GM19324 (cell line): ENCODE measurements at regions not wholly inside any gene's neighbourhood (a gene's known extent, or its start where the extent isn't known, plus 50 kb on each side); places are given as distances from the start of the nearest gene placed in this dataset.
"Not testable (repeated sequence)": the region's sequence is repeated elsewhere in the genome, so short reads cannot be mapped to it uniquely, and the experiment has no call there.

Source experiments
- ATAC-seq: cut with Tn5 transposase; IDR thresholded peaks from one replicate; pipeline ENCODE4 v1.9.1; 2021; ENCODE audit warnings: mild to moderate bottlenecking, moderate library complexity; ENCODE audit not compliant: unreplicated experiment, low FRiP score

DNA sequence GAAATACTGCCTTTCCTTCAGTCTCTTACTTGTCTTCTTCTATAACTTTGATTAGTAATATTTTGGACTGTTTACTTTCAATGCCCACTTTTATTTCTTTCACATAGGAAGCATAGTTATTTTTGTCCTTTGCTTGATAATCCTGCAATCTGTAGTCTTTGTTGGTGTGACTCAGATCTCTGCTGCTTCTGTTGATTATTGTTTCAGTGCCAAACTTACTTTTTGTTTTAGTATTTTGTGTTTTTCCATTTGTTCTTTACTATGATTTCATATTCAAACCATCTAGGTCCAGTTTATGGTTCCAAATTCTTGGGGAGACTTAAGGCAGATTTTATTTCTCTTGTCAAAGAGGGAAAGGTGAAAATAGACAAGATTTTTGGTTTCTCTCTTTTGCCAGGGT is 399.9 kb downstream of the HLX start:
- ATAC-seq, result no peak

DNA sequence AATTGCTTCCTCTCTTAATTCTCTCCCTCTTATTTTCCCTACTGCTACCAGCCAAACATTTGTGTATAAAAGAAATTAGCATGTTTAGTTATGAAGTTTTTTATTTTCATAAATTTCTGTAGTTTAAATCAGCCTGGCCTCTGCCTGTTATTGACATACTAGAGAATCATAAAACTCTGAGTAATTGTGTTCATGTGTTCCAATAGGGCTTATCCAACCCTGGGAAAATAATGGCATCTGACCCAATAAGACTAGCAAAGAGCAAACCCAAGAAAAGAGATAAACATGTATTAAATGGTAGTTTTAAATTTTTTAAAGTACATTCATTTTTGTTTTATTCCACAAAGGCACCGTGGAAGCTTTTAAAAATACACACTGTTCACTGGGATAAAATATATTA is 404.3 kb downstream of the HLX start:
- ATAC-seq, result no peak

DNA sequence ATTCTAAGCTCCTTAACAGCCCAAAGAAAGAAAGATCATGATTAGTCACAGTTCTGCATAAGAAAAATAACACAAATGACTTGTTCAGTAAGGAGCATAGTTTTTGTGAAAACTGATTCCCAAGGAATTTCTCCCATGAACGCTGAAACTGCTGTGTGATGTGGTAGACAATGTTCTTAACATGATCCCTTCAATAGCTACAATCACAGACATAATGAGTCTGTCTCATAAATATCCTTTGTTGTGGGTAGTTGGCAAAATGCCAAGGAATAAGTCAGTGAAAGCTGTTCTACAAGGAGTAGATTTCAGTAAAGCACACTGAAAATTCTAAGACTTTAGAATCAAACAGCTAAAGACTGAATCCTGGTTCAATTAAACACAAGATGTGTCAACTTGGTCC is 404.8 kb downstream of the HLX start:
- no peak for ATAC-seq

DNA sequence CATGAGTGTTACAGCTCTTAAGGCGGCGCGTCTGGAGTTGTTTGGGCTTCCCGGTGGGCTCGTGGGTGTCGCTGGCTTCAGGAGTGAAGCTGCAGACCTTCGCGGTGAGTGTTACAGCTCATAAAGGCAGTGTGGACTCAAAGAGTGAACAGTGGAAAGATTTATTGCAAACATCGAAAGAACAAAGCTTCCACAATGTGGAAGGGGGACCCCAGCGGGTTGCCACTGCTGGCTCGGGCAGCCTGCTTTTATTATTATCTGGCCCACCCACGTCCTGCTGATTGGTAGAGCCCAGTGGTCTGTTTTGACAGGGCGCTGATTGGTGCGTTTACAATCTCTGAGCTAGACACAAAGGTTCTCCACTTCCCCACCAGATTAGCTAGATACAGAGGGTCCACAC is 405.7 kb downstream of the HLX start:
- not testable (repeated sequence) for ATAC-seq

DNA sequence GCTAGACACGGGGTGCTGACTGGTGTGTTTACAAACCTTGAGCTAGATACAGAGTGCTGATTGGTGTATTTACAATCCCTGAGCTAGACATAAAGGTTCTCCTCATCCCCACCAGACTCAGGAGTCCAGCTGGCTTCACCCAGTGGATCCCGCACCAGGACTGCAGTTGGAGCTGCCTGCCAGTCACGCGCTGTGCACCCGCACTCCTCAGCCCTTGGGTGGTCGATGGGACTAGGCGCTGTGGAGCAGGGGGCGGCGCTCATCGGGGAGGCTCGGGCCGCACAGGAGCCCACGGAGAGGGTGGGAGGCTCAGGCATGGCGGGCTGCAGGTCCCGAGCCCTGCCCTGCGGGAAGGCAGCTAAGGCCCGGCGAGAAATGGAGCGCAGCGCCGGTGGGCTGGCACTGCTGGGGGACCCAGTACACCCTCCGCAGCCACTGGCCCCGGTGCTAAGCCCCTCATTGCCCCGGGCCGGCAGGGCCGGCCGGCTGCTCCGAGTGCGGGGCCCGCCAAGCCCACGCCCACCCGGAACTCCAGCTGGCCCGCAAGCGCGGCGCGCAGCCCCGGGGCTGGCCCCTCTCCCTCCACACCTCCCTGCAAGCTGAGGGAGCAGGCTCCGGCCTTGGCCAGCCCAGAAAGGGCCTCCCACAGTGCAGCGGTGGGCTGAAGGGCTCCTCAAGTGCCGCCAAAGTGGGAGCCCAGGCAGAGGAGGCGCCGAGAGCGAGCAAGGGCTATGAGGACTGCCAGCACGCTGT is 406.4 kb downstream of the HLX start:
- not testable (repeated sequence) for ATAC-seq

DNA sequence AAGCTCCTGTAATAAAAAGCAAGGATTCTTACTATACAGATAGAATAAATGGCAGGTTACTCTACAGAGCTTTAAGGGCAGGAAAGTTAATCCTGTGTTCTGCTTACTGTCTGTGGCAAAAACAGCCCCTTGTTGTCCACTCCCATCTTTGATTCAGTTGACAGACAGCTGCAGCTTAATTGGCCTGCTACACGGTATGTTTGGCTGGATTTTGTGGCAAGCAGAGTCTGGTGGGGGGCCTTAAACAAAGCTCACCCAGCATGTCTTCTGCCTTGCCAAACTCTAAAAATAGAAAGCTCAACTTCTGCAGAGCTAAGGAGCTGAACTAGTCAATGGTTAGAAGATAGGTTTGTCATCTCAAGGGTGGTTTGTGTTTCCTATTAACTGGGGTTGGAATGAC is 407.2 kb downstream of the HLX start:
- no peak for ATAC-seq

DNA sequence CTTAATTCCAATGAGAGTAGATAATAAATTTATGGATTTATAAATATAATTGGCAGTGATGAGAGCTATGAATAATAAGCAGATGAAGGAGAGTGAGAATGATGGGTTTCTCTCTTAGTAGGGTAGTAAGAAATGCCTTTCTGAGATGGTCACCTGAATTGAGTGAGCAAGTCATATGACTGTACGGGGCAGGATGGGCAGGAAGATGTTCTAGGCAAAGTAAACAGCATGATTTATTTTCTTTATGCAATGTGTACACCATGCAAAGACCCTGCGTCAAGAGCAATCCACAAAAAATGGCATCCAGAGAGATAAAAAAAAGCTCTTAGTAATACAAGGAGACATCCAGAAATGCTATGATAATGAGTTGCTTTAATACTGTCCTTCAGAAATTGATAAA is 409.9 kb downstream of the HLX start:
- ATAC-seq, result no peak

DNA sequence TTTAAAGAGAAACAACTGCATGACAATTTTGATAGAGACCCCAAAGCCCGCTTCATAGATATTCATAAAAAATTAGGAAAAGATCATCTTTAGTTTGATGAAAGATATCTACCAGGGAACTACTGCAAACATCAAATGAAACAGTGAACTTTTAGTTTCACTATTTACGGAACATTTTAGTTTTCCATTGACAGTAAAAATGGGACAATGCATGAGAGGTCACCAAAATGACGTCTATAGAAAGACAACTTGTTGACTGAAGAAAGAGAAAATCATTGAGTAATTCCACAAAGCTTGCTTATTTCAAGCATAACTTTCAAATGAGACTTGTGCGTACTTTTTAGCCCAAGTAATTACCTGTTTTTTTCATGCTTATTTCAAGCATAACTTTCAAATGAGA is 411.4 kb downstream of the HLX start:
- ATAC-seq, result no peak

DNA sequence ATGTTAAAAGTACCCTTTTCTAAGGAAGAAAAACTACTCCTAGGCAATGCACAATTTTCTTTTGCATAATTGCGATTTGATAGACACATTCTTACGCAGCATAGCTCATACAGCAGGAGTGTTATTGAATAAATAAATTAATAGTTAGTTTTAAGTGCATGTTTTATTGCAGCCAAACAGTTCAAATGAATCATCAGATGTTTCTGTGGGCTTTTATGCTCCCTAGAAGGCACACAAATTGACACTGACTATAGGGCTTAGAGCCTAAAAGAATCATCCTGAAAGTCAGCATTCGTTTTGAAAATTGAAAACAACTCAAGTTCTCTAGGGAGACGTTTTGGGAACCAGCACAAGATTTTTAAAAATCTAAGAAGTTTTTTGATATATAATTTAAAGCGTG is 411.9 kb downstream of the HLX start:
- no peak for ATAC-seq

DNA sequence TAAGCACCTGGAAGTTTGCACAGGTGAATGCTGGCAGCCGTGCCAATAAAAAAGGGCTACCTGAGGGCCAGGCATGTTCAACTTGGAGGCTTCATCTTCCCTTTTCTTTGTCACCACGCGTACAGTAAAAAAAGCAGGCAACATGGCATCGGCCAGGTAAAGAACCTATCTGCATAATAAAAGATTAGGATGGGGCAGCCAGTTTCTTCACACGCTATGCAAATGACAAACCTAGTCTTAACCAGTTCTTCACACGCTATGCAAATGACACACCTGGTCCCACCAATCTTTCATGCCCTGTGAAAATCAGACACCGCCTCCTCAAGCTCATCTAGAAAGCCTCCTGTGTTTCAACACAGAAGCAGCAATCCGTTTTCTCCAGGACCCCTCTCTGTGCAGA is 413.4 kb downstream of the HLX start:
- no peak for ATAC-seq

DNA sequence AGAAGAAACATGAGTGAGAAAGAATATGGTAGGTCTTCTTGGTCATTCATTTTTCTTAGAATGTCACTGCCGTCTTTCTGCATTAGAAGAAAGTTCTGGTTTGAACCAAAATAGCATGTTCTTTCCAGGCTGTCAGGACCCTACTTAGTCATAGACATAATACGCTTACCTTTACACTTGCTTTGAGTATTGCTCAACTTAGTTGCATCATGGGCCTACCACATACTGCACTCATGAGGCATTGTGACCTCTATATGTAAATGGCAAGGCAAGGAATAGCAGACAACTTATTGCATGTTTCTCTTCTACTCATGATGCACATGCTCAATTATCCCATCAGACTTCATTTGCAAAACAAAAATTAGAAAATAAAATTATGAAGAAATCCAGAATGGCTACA is 415.0 kb downstream of the HLX start:
- no peak for ATAC-seq

DNA sequence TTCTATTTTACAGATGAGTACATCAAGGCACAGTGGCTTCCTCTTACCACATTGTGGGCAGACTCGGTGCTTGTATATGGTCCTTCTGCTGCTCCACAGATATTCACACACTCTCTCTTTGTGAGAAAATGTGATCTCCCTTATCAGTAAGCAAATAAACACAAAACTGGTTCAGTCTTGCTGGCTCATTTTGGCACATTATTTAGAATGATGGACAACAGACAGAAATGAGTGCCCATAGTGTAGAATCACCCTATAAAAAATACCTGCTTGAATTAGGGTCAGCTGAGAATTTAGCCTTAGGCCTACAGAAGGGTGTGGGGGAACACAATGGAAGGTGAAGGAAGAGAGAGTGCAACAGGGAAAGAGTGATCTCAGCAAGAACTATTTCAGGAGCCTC is 423.1 kb downstream of the HLX start:
- ATAC-seq, result no peak

DNA sequence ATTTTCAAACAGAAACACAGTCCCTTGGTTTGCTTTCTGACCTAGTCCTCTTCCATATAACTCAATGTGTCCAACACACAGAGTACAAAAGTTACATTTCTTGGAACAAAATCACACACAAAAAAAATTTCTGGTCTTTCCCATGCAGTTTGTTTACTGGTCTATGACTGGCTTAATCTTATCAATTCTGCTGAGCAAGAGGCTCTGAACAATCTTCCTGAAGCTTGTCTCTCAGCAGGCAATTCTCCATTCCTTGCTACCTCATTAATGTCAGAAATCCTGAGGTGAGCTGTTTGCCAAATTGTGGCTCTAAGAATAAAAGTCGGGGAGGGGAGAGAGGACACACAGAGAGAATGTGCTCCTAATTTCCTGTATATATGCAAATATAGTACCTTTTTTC is 423.6 kb downstream of the HLX start:
- ATAC-seq, result no peak

DNA sequence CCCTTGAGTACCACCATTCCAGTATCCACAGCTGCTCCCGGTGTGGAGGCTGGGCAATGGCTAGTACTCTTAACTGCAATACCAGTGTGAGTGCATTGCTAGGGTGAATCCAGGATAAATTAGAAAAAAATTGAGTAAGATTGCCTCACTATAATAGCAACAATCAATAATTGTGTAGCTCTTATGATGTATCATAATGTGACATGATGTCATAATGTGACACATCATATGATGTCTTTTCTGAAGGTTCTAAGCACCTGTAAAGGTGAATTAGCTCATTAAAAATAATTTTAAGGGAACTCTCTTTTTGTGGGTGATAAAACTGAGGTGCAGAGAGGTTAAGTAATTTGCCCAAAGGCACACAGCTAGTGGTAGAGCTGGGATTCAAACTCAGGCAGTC is 424.4 kb downstream of the HLX start:
- no peak for ATAC-seq

DNA sequence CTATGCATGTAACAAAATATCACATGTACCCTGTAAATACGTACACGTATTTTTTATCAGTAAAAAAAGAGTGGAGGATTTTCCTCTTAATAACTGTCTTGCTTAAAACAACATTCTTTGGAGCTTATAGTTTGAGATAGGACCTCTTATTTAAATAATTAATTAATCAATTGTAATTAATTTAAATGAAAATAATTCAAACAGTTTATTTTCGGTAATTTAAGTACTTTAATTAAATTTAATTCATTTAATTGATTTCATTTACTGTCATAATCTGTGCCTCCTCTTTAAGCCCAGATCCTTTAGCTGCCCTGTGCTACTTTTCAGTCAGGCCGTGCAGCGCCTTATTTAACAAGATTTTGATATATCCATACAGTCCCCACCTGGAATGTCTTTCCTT is 427.0 kb downstream of the HLX start:
- ATAC-seq, result no peak

DNA sequence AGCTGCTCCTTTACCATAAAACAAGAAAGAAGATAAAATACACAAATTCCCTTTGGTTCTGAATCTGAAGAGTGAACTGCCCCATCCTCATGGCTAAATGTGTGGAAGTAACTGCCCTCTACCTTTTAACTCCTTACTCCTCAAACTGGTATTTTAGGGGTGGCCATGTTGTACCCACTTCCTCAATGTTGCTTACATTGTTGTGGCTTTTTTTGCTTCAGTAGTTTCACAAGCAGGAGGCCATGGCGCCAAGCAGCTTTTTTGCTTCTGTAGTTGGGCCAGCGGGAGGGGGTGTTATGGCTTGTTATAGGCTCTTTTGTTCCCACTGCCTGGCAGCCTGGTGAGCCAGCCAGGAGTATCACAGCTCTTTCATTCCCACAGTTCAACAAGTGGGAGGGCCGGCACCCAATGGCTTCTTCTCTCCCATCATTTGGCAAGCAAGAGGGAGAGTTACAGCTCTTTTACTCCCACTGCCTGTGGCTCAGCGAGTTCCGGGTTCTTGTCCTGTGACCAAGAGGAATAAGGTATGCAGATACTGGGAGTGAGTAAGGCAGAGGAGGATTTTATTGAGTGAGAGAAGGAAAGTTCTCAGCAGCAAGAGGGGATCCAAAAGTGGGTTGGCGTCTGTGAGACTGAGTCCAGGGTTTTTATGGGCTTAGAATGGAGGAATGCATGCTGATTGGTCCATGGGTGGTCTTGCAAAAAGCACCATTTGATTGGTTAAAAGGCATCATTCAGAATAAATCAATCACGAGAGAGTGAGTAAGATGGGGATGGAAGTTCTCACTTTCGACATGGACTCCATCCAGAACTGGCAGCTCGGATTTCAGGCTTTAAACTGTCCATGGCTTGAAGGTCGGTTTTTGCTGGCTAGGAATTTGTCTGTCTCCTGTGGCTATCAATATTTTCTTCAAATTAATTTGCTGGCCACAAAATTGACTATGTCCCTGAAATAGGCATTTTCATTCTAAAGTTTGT is 429.6 kb downstream of the HLX start:
- ATAC-seq, result no peak

DNA sequence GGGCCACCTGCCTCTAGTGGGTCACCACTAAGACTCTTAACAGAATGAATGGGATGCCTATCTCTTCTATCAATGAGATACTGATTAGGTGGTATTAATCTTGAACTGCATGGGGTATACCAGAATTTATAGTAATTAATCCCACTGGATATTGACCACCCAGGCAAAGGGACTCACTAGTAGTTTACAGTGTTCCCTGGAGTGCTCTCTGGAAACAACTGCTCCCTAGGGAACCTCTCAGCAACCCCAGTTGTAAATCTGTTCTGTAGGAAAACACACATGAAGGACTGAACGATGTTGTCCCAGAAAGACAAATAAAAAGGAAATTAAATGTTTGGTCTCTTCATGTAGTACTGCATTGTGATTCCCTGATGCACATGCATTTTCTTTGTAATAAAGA is 430.5 kb downstream of the HLX start:
- no peak for ATAC-seq

DNA sequence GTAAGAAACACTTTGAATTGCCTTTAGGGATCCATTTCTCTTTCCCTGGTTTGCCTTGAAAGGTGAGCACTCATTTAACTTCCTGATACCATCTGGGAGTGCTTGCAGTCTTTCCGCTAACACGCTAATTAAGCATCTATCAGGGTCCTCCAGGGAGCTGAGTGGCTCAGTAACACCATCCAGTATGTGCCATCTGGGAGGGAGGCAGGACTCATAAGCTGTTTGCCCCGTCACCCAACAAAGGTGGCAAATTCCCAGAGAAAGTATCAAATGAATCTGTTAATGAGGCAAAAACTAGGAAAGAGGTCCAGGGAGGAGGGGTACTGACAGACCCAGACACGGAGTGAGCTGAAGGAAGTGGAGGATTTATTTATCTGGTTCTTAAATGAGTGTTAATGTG is 430.9 kb downstream of the HLX start:
- no peak for ATAC-seq

DNA sequence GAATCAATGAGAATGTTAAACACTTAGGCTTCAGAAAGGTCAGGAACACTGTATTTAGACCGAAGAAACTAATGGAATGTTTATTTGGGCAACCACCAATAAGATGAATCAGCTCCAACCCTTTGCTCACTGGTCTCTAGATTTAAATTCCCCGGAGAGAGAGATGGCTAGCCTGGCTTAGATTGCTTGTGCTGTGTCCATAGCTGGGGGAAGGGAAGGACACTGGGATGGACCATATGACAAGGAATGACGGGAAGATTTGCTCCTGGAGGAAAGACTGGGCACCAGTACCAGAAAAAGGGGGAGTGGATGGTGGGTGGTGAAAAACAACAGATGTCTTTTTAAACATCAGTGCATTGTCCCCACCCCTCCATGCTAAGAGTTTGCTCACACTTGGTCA is 426.6 kb downstream of the DUSP10 start:
- ATAC-seq, result no peak

DNA sequence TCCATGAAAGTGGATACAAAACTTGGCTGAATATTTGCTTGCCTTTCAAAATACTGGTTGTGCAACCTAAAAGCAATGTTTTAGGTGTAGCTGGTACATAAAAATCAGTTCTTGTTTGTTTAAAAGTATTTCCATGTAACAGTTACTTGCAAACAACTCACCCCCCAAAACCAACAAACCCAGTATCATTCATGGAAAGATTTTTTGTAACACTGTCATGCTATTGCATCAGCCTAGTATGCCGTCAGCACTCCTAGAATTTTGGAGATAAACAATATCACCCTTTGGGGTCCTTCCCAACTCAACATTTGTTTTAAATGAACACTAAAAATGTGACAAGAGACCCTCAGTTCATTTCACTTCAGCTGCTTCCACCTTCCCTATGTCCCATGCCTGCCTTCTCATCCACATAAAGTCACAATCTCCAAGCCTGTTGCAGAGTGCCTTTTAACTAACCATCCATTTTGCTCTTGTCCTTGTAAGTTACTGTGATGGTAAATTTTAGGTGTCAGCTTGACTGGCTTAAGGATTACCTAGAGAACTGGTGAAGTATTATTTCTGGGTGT is 425.3 kb downstream of the DUSP10 start:
- no peak for ATAC-seq

DNA sequence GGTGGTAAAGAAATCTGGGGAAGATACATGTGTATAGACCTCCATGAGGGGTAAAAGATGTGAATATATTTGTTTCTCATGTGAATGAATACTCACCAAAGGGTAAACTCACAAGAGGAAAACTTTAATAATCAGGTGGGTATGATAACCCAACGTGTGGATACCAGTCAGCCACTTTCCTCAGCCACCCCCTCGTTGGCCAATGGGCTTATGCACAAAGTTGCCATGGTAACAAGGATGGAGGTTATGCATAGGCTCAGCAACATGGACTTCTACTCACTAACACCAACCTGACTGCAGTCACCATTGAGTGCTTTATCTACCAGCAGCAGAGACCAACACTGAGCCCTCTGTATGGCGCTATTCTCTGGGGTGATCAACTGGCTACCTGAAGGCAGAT is 424.4 kb downstream of the DUSP10 start:
- ATAC-seq, result no peak

DNA sequence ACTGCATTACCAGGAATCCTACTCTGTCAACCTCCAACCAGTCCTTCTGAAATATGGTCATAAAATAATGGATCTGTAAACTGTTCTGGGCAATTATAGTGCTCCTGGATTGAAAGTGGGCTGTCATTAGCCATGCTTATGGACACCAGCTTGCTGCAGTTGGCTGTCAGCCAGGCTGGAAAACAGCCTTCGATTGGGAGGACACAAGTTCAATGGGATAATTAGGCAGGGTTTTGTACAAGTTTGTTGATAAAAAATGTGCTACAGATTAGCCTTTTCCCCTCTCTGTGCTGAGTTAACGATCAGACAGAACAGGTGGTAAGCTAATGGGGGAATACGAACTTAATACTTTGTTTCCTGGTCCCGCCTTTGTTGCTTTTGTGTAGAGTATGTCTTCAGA is 413.9 kb downstream of the DUSP10 start:
- no peak for ATAC-seq
